Muscle of leg (tissue), 3 donors: ENCODE measurements at regions not wholly inside any gene's neighbourhood (a gene's known extent, or its start where the extent isn't known, plus 50 kb on each side); places are given as distances from the start of the nearest gene placed in this dataset.
"Not testable (repeated sequence)": the region's sequence is repeated elsewhere in the genome, so short reads cannot be mapped to it uniquely, and the experiment has no call there.

Experiments used
- DNase-seq: peaks from one replicate; pipeline ENCODE4 v3.0.0; 2013
- H3K27ac ChIP-seq: one replicate; pipeline ENCODE4 v1.5.1; 2013; ENCODE audit warnings: mild to moderate bottlenecking, low read length, control low read depth
- H3K27me3 ChIP-seq: one replicate; pipeline ENCODE4 v1.6.1; 2013; ENCODE audit warnings: low read length; ENCODE audit not compliant: control insufficient read depth, insufficient read depth
- H3K36me3 ChIP-seq: one replicate; pipeline ENCODE4 v1.6.1; 2013; ENCODE audit warnings: low read length; ENCODE audit not compliant: control insufficient read depth, insufficient read depth
- H3K4me1 ChIP-seq: one replicate; pipeline ENCODE4 v1.6.1; 2013; ENCODE audit warnings: low read length; ENCODE audit not compliant: control insufficient read depth, insufficient read depth
- H3K4me3 ChIP-seq: one replicate; pipeline ENCODE4 v1.5.1; 2013; ENCODE audit warnings: low read length, control low read depth
- H3K9me3 ChIP-seq: replicated peaks from 2 replicates; pipeline ENCODE4 v1.6.1; 2013; ENCODE audit warnings: low read depth, low read length; ENCODE audit not compliant: control insufficient read depth
- WGBS: methylation state at CpG from one replicate; pipeline ENCODE4 v1.1.5; 2013; ENCODE audit warnings: missing lambda C conversion rate; ENCODE audit not compliant: insufficient coverage; 5-methylcytosine and 5-hydroxymethylcytosine counted together

GRCh38 chr12:42919691-42920090, 330.1 kb upstream of the PRICKLE1 start:
- WGBS, result no CpG with 5 or more reads among the region's 1 CpG
- no peaks in the 10 kb centered on the region for H3K4me1 ChIP-seq
- DNase-seq, result no peak

GRCh38 chr12:42918443-42918842, 328.9 kb upstream of the PRICKLE1 start:
- no peak overlapping the region for H3K27ac ChIP-seq
- DNase-seq, result peak; percentile 33
- H3K4me1 ChIP-seq, result no peaks in the 10 kb centered on the region
- no CpG with 5 or more reads among the region's 3 CpGs for WGBS
- H3K9me3 ChIP-seq, result no peaks in the 10 kb centered on the region
- no peaks in the 10 kb centered on the region for H3K36me3 ChIP-seq
- H3K27me3 ChIP-seq, result no peaks in the 10 kb centered on the region
- no peak overlapping the region for H3K4me3 ChIP-seq

More at GRCh38 chr12:42919691-42920090, 330.1 kb upstream of the PRICKLE1 start:
- Histone ChIP-seq H3K27ac (no peak overlapping the region), H3K9me3 (no peaks in the 10 kb centered on the region), H3K27me3 (no peaks in the 10 kb centered on the region), H3K4me3 (no peak overlapping the region), H3K36me3 (no peaks in the 10 kb centered on the region)

GRCh38 chr12:42916143-42916542, 326.6 kb upstream of the PRICKLE1 start:
- WGBS, result 56% methylated on average over 1 of the region's 3 CpGs
- H3K4me1 ChIP-seq, result no peaks in the 10 kb centered on the region
- DNase-seq, result no peak
- H3K9me3 ChIP-seq, result no peaks in the 10 kb centered on the region
- H3K27ac ChIP-seq, result no peak overlapping the region
- H3K36me3 ChIP-seq, result no peaks in the 10 kb centered on the region
- H3K4me3 ChIP-seq, result no peak overlapping the region
- no peaks in the 10 kb centered on the region for H3K27me3 ChIP-seq

GRCh38 chr12:42915426-42915825, 325.9 kb upstream of the PRICKLE1 start:
- 100% methylated on average over 1 of the region's 4 CpGs for WGBS
- no peak overlapping the region for H3K4me3 ChIP-seq
- no peak for DNase-seq
- H3K27ac ChIP-seq, result no peak overlapping the region
- no peaks in the 10 kb centered on the region for H3K4me1 ChIP-seq
- no peaks in the 10 kb centered on the region for H3K9me3 ChIP-seq
- no peaks in the 10 kb centered on the region for H3K27me3 ChIP-seq
- H3K36me3 ChIP-seq, result no peaks in the 10 kb centered on the region

GRCh38 chr12:42912367-42912766, 322.8 kb upstream of the PRICKLE1 start:
- no peaks in the 10 kb centered on the region for H3K9me3 ChIP-seq
- WGBS, result no CpG with 5 or more reads among the region's 1 CpG
- no peak overlapping the region for H3K27ac ChIP-seq
- H3K36me3 ChIP-seq, result no peaks in the 10 kb centered on the region
- H3K4me3 ChIP-seq, result no peak overlapping the region
- no peaks in the 10 kb centered on the region for H3K4me1 ChIP-seq
- DNase-seq, result no peak
- H3K27me3 ChIP-seq, result no peaks in the 10 kb centered on the region

GRCh38 chr12:42910656-42911055, 321.1 kb upstream of the PRICKLE1 start:
- H3K36me3 ChIP-seq, result no peaks in the 10 kb centered on the region
- H3K9me3 ChIP-seq, result no peaks in the 10 kb centered on the region
- 100% methylated on average over 1 of the region's 6 CpGs for WGBS
- no peaks in the 10 kb centered on the region for H3K27me3 ChIP-seq
- no peak overlapping the region for H3K4me3 ChIP-seq
- no peak for DNase-seq
- no peak overlapping the region for H3K27ac ChIP-seq
- H3K4me1 ChIP-seq, result no peaks in the 10 kb centered on the region

- no peaks in the 10 kb centered on the region for H3K9me3 ChIP-seq
- no peak overlapping the region for H3K4me3 ChIP-seq
- 57% methylated on average over 1 of the region's 6 CpGs for WGBS
- DNase-seq, result peak; percentile 75
- H3K27ac ChIP-seq, result no peak overlapping the region
- H3K4me1 ChIP-seq, result peaks cover 5% of the 10 kb centered on the region
- no peaks in the 10 kb centered on the region for H3K36me3 ChIP-seq
- no peaks in the 10 kb centered on the region for H3K27me3 ChIP-seq
These were observed 319.2 kb upstream of the PRICKLE1 start for GRCh38 chr12:42908712-42909111.

- not testable (repeated sequence) for H3K4me3 ChIP-seq, H3K36me3 ChIP-seq, DNase-seq, H3K9me3 ChIP-seq, H3K27me3 ChIP-seq, H3K4me1 ChIP-seq, H3K27ac ChIP-seq
- no CpG with 5 or more reads among the region's 2 CpGs for WGBS
These were observed 317.3 kb upstream of the PRICKLE1 start for GRCh38 chr12:42906801-42907200.

- 96% methylated on average over 2 of the region's 2 CpGs for WGBS
- Histone ChIP-seq H3K27ac (peak overlapping the region; percentile 65), H3K27me3 (no peaks in the 10 kb centered on the region), H3K9me3 (no peaks in the 10 kb centered on the region), H3K4me1 (peaks cover 5% of the 10 kb centered on the region), H3K36me3 (no peaks in the 10 kb centered on the region), H3K4me3 (no peak overlapping the region)
- no peak for DNase-seq
These were observed 315.8 kb upstream of the PRICKLE1 start for GRCh38 chr12:42905419-42905705.

GRCh38 chr12:42904683-42905418, 315.3 kb upstream of the PRICKLE1 start:
- DNase-seq, result peak; percentile 80
- Histone ChIP-seq H3K4me3 (no peak overlapping the region), H3K4me1 (peaks cover 5% of the 10 kb centered on the region), H3K27me3 (no peaks in the 10 kb centered on the region), H3K27ac (peak overlapping the region; percentile 65), H3K36me3 (no peaks in the 10 kb centered on the region), H3K9me3 (no peaks in the 10 kb centered on the region)
- WGBS, result 39% methylated on average over 2 of the region's 12 CpGs

GRCh38 chr12:42903736-42904135, 314.2 kb upstream of the PRICKLE1 start:
- no peaks in the 10 kb centered on the region for H3K36me3 ChIP-seq
- H3K27me3 ChIP-seq, result no peaks in the 10 kb centered on the region
- DNase-seq, result peak; percentile 84
- no peak overlapping the region for H3K4me3 ChIP-seq
- no peaks in the 10 kb centered on the region for H3K9me3 ChIP-seq
- H3K4me1 ChIP-seq, result peaks cover 5% of the 10 kb centered on the region
- no CpG with 5 or more reads among the region's 3 CpGs for WGBS
- peak overlapping the region; percentile 60 for H3K27ac ChIP-seq
